ENCODE measurements at regions not wholly inside any gene's neighbourhood (a gene's known extent, or its start where the extent isn't known, plus 50 kb on each side); places are given as distances from the start of the nearest gene placed in this dataset.

DNA sequence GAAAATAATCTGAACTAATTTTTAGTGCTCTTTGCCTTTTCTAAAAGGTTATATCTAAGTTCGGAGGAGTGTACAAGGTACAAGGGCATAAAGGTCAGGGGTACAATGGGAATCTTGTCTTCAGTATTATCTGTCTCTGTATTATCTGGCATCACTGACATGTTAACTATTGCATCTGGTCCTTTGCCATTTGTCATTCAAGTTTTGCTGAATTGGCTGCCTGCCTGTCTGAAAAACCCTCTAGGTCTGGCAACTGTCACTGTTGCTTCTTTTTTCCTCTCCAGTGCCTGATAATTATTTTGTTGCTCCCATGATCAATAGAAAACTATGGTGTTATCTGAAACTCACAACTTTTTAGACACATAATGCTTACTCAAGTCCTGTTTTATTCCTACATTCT lies 112.5 kb upstream of the STK26 start:
- Mint-ChIP-seq H3K4me3 (no peak overlapping the region), H3K36me3 (ENCODE audit: low read depth) (no peaks in the 10 kb centered on the region), H3K27me3 (ENCODE audit: low read depth, poor library complexity) (peaks cover 9% of the 10 kb centered on the region), H3K9me3 (peaks cover 9% of the 10 kb centered on the region), H3K27ac (no peak overlapping the region), H3K4me1 (no peaks in the 10 kb centered on the region)
- no peak for DNase-seq
- TF ChIP-seq, protein P1, sequence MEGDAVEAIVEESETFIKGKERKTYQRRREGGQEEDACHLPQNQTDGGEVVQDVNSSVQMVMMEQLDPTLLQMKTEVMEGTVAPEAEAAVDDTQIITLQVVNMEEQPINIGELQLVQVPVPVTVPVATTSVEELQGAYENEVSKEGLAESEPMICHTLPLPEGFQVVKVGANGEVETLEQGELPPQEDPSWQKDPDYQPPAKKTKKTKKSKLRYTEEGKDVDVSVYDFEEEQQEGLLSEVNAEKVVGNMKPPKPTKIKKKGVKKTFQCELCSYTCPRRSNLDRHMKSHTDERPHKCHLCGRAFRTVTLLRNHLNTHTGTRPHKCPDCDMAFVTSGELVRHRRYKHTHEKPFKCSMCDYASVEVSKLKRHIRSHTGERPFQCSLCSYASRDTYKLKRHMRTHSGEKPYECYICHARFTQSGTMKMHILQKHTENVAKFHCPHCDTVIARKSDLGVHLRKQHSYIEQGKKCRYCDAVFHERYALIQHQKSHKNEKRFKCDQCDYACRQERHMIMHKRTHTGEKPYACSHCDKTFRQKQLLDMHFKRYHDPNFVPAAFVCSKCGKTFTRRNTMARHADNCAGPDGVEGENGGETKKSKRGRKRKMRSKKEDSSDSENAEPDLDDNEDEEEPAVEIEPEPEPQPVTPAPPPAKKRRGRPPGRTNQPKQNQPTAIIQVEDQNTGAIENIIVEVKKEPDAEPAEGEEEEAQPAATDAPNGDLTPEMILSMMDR (IDR thresholded peaks at IDR 0.05) = no peak

DNA sequence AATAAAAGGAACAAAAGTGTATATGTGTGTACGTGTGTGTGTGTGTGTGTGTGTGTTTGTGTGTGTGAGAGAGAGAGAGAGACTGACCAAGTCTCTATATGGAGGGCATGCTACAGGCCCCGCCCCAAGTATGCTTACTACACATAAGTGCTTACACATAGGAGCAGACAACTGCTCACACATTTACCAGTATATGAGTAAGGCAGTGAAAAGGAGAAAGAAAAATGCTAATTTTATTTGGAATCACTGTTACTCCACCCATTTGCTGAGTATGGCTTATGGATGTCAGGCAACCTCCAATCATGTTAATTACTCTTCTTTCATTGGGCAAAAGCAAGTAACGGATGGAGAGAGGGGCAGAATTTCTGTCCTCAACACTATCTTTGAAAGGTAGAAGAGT lies 107.6 kb upstream of the STK26 start:
- no peak for DNase-seq
- H3K27me3 Mint-ChIP-seq (ENCODE audit: low read depth, poor library complexity) = peaks cover 11% of the 10 kb centered on the region
- H3K4me3 Mint-ChIP-seq = no peak overlapping the region
- no peaks in the 10 kb centered on the region for H3K36me3 Mint-ChIP-seq (ENCODE audit: low read depth)
- no peak overlapping the region for H3K27ac Mint-ChIP-seq
- H3K9me3 Mint-ChIP-seq = peaks cover 9% of the 10 kb centered on the region
- H3K4me1 Mint-ChIP-seq = no peaks in the 10 kb centered on the region
- TF ChIP-seq, protein P1 (IDR thresholded peaks at IDR 0.05) = no peak

DNA sequence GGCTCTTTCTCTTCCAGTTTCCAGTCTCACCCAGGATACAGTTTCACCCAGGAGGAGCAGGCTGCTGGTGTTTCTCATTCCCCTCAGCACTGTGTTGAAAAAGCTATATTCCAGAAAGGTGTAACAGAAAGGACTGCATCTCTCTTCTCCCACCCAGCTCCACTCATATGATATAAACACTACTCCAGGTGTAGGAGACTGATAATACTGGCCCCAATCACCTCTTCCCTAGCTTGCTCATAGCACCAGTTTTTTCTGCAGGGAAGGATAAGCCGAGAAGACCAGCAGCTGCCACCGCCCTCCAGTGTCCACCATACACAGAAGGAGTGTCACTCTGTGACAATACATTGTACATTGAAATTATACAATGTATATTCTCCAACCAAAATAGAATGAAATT lies 105.5 kb upstream of the STK26 start:
- no peak for DNase-seq
- H3K36me3 Mint-ChIP-seq (ENCODE audit: low read depth) = no peaks in the 10 kb centered on the region
- H3K4me1 Mint-ChIP-seq = no peaks in the 10 kb centered on the region

DNA sequence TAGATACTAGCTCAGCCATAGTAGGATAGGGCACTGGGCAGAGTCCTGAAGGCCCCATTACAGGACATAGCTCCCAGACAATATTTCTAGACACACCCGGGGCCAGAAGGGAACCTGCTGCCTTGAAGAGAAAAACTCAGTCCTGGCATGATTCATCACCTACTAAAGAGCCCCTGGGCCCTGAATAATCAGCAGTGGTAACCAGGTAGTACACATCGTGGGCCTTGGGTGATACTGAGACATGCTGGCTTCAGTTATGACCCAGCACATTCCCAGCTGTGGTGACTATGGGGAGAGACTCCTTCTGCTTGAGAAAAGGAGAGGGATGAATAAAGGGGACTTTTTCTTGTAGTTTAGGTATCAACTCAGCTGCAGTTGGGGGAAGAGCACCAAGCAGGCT lies 104.3 kb upstream of the STK26 start:
- H3K4me1 Mint-ChIP-seq = no peaks in the 10 kb centered on the region
- H3K4me3 Mint-ChIP-seq = no peak overlapping the region
- no peak overlapping the region for H3K27ac Mint-ChIP-seq
- H3K27me3 Mint-ChIP-seq (ENCODE audit: low read depth, poor library complexity) = peaks cover 10% of the 10 kb centered on the region
- peaks cover under 1% of the 10 kb centered on the region for H3K9me3 Mint-ChIP-seq
- no peak for DNase-seq
- TF ChIP-seq, protein P1 (IDR thresholded peaks at IDR 0.05) = no peak
- H3K36me3 Mint-ChIP-seq (ENCODE audit: low read depth) = no peaks in the 10 kb centered on the region

More for the DNA sequence above, 105.5 kb upstream of the STK26 start:
- TF ChIP-seq, protein P1 (IDR thresholded peaks at IDR 0.05) = no peak
- no peak overlapping the region for H3K27ac Mint-ChIP-seq
- H3K4me3 Mint-ChIP-seq = no peak overlapping the region
- peaks cover 4% of the 10 kb centered on the region for H3K9me3 Mint-ChIP-seq
- peaks cover 10% of the 10 kb centered on the region for H3K27me3 Mint-ChIP-seq (ENCODE audit: low read depth, poor library complexity)

DNA sequence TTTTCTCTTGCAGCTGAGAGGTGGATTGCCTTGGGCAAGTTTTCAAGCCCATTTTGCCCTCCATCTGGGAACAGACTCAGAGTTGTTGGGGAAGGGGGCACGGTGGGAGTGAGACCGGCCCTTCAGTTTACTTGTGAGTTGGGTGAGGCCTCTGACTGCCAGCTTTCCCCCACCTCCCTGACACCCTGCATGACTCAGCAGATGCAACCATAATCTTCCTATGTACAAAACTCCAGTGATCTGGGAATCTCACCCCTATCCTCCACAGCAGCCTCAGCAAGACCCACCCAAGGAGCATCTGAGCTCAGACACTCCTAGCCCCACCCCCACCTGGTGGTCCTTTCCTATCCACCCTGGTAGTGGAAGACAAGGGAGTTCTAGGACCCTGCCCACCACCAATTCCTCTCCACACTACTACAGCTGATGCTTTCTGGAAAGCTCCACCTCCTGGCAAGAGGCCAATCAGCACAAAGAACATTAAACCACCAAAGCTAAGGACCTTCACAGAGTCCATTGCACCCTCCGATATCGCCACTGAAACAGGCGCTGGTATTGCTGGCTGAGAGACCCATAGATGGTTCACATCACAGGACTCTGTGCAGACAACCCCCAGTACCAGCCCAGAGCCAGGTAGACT lies 99.4 kb upstream of the STK26 start:
- DNase-seq = no peak
- Mint-ChIP-seq H3K36me3 (ENCODE audit: low read depth) (no peaks in the 10 kb centered on the region), H3K4me1 (no peaks in the 10 kb centered on the region), H3K27me3 (ENCODE audit: low read depth, poor library complexity) (peaks cover 12% of the 10 kb centered on the region), H3K27ac (no peak overlapping the region), H3K9me3 (peaks cover 25% of the 10 kb centered on the region), H3K4me3 (no peak overlapping the region)
- TF ChIP-seq, protein P1 (IDR thresholded peaks at IDR 0.05) = no peak

DNA sequence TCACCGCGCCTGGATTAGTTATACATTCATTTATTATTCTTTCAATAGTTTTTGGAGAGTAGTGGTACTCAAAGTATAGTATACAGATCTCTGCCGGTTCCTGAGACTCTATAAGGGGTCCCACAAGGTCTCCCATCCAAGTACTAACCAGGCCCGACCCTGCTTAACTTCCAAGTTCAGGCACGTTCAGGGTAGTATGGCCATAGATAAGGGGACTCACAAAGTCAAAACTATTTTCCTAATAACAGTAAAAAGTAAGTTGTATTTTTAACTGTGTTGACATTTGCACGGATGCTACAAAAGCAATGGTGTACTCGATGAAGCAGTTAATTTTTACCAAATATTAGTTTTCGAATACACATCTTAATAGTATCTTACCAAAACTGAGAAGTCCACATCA lies 84.4 kb upstream of the STK26 start:
- no peaks in the 10 kb centered on the region for H3K27me3 Mint-ChIP-seq (ENCODE audit: low read depth, poor library complexity)
- no peak overlapping the region for H3K4me3 Mint-ChIP-seq
- no peaks in the 10 kb centered on the region for H3K4me1 Mint-ChIP-seq
- no peaks in the 10 kb centered on the region for H3K36me3 Mint-ChIP-seq (ENCODE audit: low read depth)
- H3K9me3 Mint-ChIP-seq = no peaks in the 10 kb centered on the region
- no peak overlapping the region for H3K27ac Mint-ChIP-seq
- TF ChIP-seq, protein P1 (IDR thresholded peaks at IDR 0.05) = no peak
- DNase-seq = no peak

Data from nephron progenitor cell (in vitro differentiated cells).